Type B pancreatic cell (in vitro differentiated cells): ENCODE measurements at regions not wholly inside any gene's neighbourhood (a gene's known extent, or its start where the extent isn't known, plus 50 kb on each side); places are given as distances from the start of the nearest gene placed in this dataset.

ENCODE experiments used
- DNase-seq: peaks from one replicate; pipeline ENCODE4 v3.0.0; 2021; ENCODE audit warnings: mixed read lengths; ENCODE audit not compliant: unreplicated experiment; ENCODE audit errors: extremely low spot score
- H3K27ac Mint-ChIP-seq: 2 replicates; pipeline ENCODE4 v1.8.0; 2021; ENCODE audit warnings: mild to moderate bottlenecking, mixed read lengths
- H3K27me3 Mint-ChIP-seq: 2 replicates; pipeline ENCODE4 v1.8.0; 2021; ENCODE audit warnings: mixed read lengths
- H3K36me3 Mint-ChIP-seq: 2 replicates; pipeline ENCODE4 v1.8.0; 2021; ENCODE audit warnings: mixed read lengths
- H3K4me1 Mint-ChIP-seq: one replicate; pipeline ENCODE4 v1.8.0; 2021; ENCODE audit warnings: mixed read lengths; ENCODE audit not compliant: unreplicated experiment
- H3K4me3 Mint-ChIP-seq: 2 replicates; pipeline ENCODE4 v1.8.0; 2021; ENCODE audit warnings: mild to moderate bottlenecking, mixed read lengths
- H3K9me3 Mint-ChIP-seq: 2 replicates; pipeline ENCODE4 v1.8.0; 2021; ENCODE audit warnings: mixed read lengths
- CTCF ChIP-seq: fragments of 200-600 bp; sonication (generic); conservative IDR thresholded peaks from 2 replicates; pipeline ENCODE4 v1.5.0; 2021; ENCODE audit warnings: antibody characterized with exemption, mild to moderate bottlenecking

GRCh38 chr7:4416396-4417056 lies 265.6 kb upstream of the FOXK1 start:
- Mint-ChIP-seq H3K9me3 (peaks cover 11% of the 10 kb centered on the region), H3K4me3 (peak overlapping the region; percentile 5), H3K27me3 (no peaks in the 10 kb centered on the region), H3K36me3 (no peaks in the 10 kb centered on the region), H3K4me1 (peaks cover 6% of the 10 kb centered on the region), H3K27ac (no peak overlapping the region)
- TF ChIP-seq CTCF: no peak
- DNase-seq: no peak

GRCh38 chr7:4428526-4428925 lies 253.6 kb upstream of the FOXK1 start:
- Mint-ChIP-seq H3K9me3 (no peaks in the 10 kb centered on the region), H3K4me1 (no peaks in the 10 kb centered on the region), H3K4me3 (no peak overlapping the region), H3K36me3 (no peaks in the 10 kb centered on the region), H3K27ac (no peak overlapping the region), H3K27me3 (no peaks in the 10 kb centered on the region)
- no peak for DNase-seq
- TF ChIP-seq CTCF: no peak

- no peak for DNase-seq
- Mint-ChIP-seq H3K9me3 (no peaks in the 10 kb centered on the region), H3K27me3 (peaks cover under 1% of the 10 kb centered on the region), H3K4me1 (peaks cover 4% of the 10 kb centered on the region), H3K4me3 (no peak overlapping the region), H3K27ac (no peak overlapping the region), H3K36me3 (no peaks in the 10 kb centered on the region)
- no peak for TF ChIP-seq CTCF
These were observed 251.9 kb upstream of the FOXK1 start for GRCh38 chr7:4430227-4430626.

GRCh38 chr7:4434306-4434705 lies 247.8 kb upstream of the FOXK1 start:
- no peaks in the 10 kb centered on the region for H3K9me3 Mint-ChIP-seq
- no peak overlapping the region for H3K27ac Mint-ChIP-seq
- H3K36me3 Mint-ChIP-seq: no peaks in the 10 kb centered on the region
- H3K4me3 Mint-ChIP-seq: peak overlapping the region; percentile 14
- H3K4me1 Mint-ChIP-seq: peaks cover 27% of the 10 kb centered on the region
- DNase-seq: no peak
- TF ChIP-seq CTCF: no peak
- peaks cover 21% of the 10 kb centered on the region for H3K27me3 Mint-ChIP-seq

- Mint-ChIP-seq H3K27me3 (peaks cover 21% of the 10 kb centered on the region), H3K9me3 (no peaks in the 10 kb centered on the region), H3K4me3 (peak overlapping the region; percentile 29), H3K36me3 (no peaks in the 10 kb centered on the region), H3K4me1 (peaks cover 27% of the 10 kb centered on the region), H3K27ac (no peak overlapping the region)
- no peak for TF ChIP-seq CTCF
- peak; percentile 4 for DNase-seq
These were observed 245.7 kb upstream of the FOXK1 start for GRCh38 chr7:4436361-4436895.
